CD4-positive, alpha-beta T cell (primary cell): ENCODE measurements at regions not wholly inside any gene's neighbourhood (a gene's known extent, or its start where the extent isn't known, plus 50 kb on each side); places are given as distances from the start of the nearest gene placed in this dataset.

Experiments used
- ATAC-seq: fragments of 200-7000 bp; cut with Tn5 transposase; one replicate; pipeline ENCODE4 v1.10.0; 2022; ENCODE audit warnings: mild to moderate bottlenecking; ENCODE audit not compliant: poor library complexity
- CTCF ChIA-PET: fragments of 350-600 bp; sonication (Branson Sonifier 250); formaldehyde crosslinking; loops from one replicate; lab custom pipeline; 2021; ENCODE audit warnings: antibody characterized with exemption, inconsistent platforms; lab: Charles Lee
- POLR2A ChIA-PET: fragments of 350-600 bp; sonication (Branson Sonifier 250); formaldehyde crosslinking; loops from one replicate; lab custom pipeline; 2021; ENCODE audit warnings: antibody characterized with exemption, inconsistent platforms; lab: Charles Lee
- DNase-seq, 14 experiments: peaks; one replicate each; pipeline ENCODE4 v3.0.0-alpha.2; 2013 to 2020; ENCODE audit warnings: mixed read lengths in 2 of 14
- H3K27ac ChIP-seq, 2 donors: one replicate each; pipeline versions ENCODE4 v1.5.1 to v1.7.0; 2013; ENCODE audit warnings: low read length in 2 of 2, low read depth in 1 of 2, mild to moderate bottlenecking in 1 of 2
- H3K27me3 ChIP-seq, 2 experiments: 1 replicate in 1 of 2; 2 replicates in 1 of 2; pipeline versions ENCODE4 v1.6.1 to v1.7.0; 2013; ENCODE audit warnings: low read length in 2 of 2, control low read depth in 1 of 2, mild to moderate bottlenecking in 1 of 2, moderate library complexity in 1 of 2; ENCODE audit not compliant: insufficient read depth in 2 of 2, control insufficient read depth in 1 of 2
- H3K36me3 ChIP-seq: one replicate; pipeline ENCODE4 v1.6.1; 2013; ENCODE audit warnings: low read length, control low read depth; ENCODE audit not compliant: insufficient read depth
- H3K4me1 ChIP-seq: one replicate; pipeline ENCODE4 v1.6.1; 2013; ENCODE audit warnings: low read length, control low read depth; ENCODE audit not compliant: insufficient read depth
- H3K4me3 ChIP-seq: one replicate; pipeline ENCODE4 v1.5.1; 2013; ENCODE audit warnings: mild to moderate bottlenecking, low read length, moderate library complexity
- H3K9me3 ChIP-seq, 2 experiments: 1 replicate in 1 of 2; 2 replicates in 1 of 2; pipeline versions ENCODE4 v1.6.1 to v1.7.0; 2013; ENCODE audit warnings: low read length in 2 of 2, mild to moderate bottlenecking in 2 of 2, control low read depth in 1 of 2, moderate library complexity in 1 of 2; ENCODE audit not compliant: control insufficient read depth in 1 of 2, insufficient read depth in 1 of 2
- H3K27ac Mint-ChIP-seq: one replicate; pipeline ENCODE4 v1.8.0; 2020; ENCODE audit warnings: mixed read lengths
- H3K27me3 Mint-ChIP-seq: one replicate; pipeline ENCODE4 v1.8.0; 2021; ENCODE audit warnings: mixed read lengths
- H3K36me3 Mint-ChIP-seq: one replicate; pipeline ENCODE4 v1.8.0; 2021; ENCODE audit warnings: low read depth, mixed read lengths
- H3K4me1 Mint-ChIP-seq: one replicate; pipeline ENCODE4 v1.8.0; 2021; ENCODE audit warnings: low read depth, mixed read lengths
- H3K4me3 Mint-ChIP-seq: one replicate; pipeline ENCODE4 v1.8.0; 2020; ENCODE audit warnings: mild to moderate bottlenecking, mixed read lengths
- H3K9me3 Mint-ChIP-seq: one replicate; pipeline ENCODE4 v1.8.0; 2020; ENCODE audit warnings: mixed read lengths
- CTCF ChIP-seq: fragments of 200-600 bp; IDR thresholded peaks from one replicate; pipeline ENCODE4 v1.8.0; 2022; ENCODE audit warnings: antibody characterized with exemption, mild to moderate bottlenecking
- intact Hi-C, 2 experiments: fragments of 100-400 bp; cut with DNase I in 1 of 2; cut with micrococcal nuclease in 1 of 2; formaldehyde crosslinking; loops; one replicate each; pipeline versions ENCODE4 v1.15.1 to v1.9.0; 2023 to 2025; cut with DNase I, micrococcal nuclease

GRCh38 chr18:56481751-56482150 is 156.6 kb downstream of the TXNL1 start:
- no peaks in the 10 kb centered on the region for H3K4me1 ChIP-seq
- no peak for ATAC-seq
- intact Hi-C loops: no loop called here
- no peak overlapping the region for H3K27ac ChIP-seq
- ChIA-PET POLR2A (no interaction called here), CTCF (no interaction called here)
- H3K9me3 ChIP-seq: no peaks in the 10 kb centered on the region
- Mint-ChIP-seq H3K9me3 (no peaks in the 10 kb centered on the region), H3K36me3 (no peaks in the 10 kb centered on the region), H3K4me1 (no peaks in the 10 kb centered on the region), H3K27ac (no peak overlapping the region), H3K27me3 (peaks cover 4% of the 10 kb centered on the region), H3K4me3 (no peak overlapping the region)
- no peaks in the 10 kb centered on the region for H3K36me3 ChIP-seq
- no peak for TF ChIP-seq CTCF
- no peak for DNase-seq
- no peaks in the 10 kb centered on the region for H3K27me3 ChIP-seq
- H3K4me3 ChIP-seq: no peak overlapping the region

GRCh38 chr18:56479841-56480240 is 158.6 kb downstream of the TXNL1 start:
- H3K4me3 ChIP-seq: no peak overlapping the region
- DNase-seq (no peak), ATAC-seq (no peak)
- no peaks in the 10 kb centered on the region for H3K9me3 ChIP-seq
- no peaks in the 10 kb centered on the region for H3K27me3 ChIP-seq
- intact Hi-C loops: no loop called here
- ChIA-PET CTCF (no interaction called here), POLR2A (no interaction called here)
- H3K4me3 Mint-ChIP-seq: no peak overlapping the region
- no peak overlapping the region for H3K27ac ChIP-seq
- no peaks in the 10 kb centered on the region for H3K36me3 Mint-ChIP-seq
- no peak overlapping the region for H3K27ac Mint-ChIP-seq
- H3K36me3 ChIP-seq: no peaks in the 10 kb centered on the region
- H3K4me1 Mint-ChIP-seq: no peaks in the 10 kb centered on the region
- H3K4me1 ChIP-seq: no peaks in the 10 kb centered on the region
- no peaks in the 10 kb centered on the region for H3K9me3 Mint-ChIP-seq
- H3K27me3 Mint-ChIP-seq: peaks cover 4% of the 10 kb centered on the region
- TF ChIP-seq CTCF: no peak

GRCh38 chr18:56475250-56475649 is 163.1 kb downstream of the TXNL1 start:
- ATAC-seq: no peak
- H3K9me3 ChIP-seq: no peaks in the 10 kb centered on the region
- no peak for TF ChIP-seq CTCF
- H3K27me3 Mint-ChIP-seq: no peaks in the 10 kb centered on the region
- ChIA-PET POLR2A (no interaction called here), CTCF (no interaction called here)
- H3K4me1 Mint-ChIP-seq: no peaks in the 10 kb centered on the region
- H3K4me1 ChIP-seq: no peaks in the 10 kb centered on the region
- H3K4me3 Mint-ChIP-seq: no peak overlapping the region
- no peak overlapping the region for H3K27ac Mint-ChIP-seq
- no peaks in the 10 kb centered on the region for H3K36me3 ChIP-seq
- H3K4me3 ChIP-seq: no peak overlapping the region
- DNase-seq: no peak
- intact Hi-C loops: no loop called here
- H3K27me3 ChIP-seq: no peaks in the 10 kb centered on the region
- H3K9me3 Mint-ChIP-seq: no peaks in the 10 kb centered on the region
- no peak overlapping the region for H3K27ac ChIP-seq
- H3K36me3 Mint-ChIP-seq: no peaks in the 10 kb centered on the region
